ENCODE measurements at regions not wholly inside any gene's neighbourhood (a gene's known extent, or its start where the extent isn't known, plus 50 kb on each side); places are given as distances from the start of the nearest gene placed in this dataset.
"Not testable (repeated sequence)": the region's sequence is repeated elsewhere in the genome, so short reads cannot be mapped to it uniquely, and the experiment has no call there.

GRCh38 chr15:20304282-20305014 is 237.2 kb downstream of the GOLGA6L6 start:
- TF ChIP-seq, protein P1, sequence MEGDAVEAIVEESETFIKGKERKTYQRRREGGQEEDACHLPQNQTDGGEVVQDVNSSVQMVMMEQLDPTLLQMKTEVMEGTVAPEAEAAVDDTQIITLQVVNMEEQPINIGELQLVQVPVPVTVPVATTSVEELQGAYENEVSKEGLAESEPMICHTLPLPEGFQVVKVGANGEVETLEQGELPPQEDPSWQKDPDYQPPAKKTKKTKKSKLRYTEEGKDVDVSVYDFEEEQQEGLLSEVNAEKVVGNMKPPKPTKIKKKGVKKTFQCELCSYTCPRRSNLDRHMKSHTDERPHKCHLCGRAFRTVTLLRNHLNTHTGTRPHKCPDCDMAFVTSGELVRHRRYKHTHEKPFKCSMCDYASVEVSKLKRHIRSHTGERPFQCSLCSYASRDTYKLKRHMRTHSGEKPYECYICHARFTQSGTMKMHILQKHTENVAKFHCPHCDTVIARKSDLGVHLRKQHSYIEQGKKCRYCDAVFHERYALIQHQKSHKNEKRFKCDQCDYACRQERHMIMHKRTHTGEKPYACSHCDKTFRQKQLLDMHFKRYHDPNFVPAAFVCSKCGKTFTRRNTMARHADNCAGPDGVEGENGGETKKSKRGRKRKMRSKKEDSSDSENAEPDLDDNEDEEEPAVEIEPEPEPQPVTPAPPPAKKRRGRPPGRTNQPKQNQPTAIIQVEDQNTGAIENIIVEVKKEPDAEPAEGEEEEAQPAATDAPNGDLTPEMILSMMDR (IDR thresholded peaks at IDR 0.05; ENCODE audit: poor library complexity, severe bottlenecking) = not testable (repeated sequence)
- TF ChIP-seq EZH2 (IDR thresholded peaks at IDR 0.05; ENCODE audit: borderline replicate concordance, insufficient read depth, low read length, poor library complexity, severe bottlenecking); MXI1 (conservative IDR thresholded peaks at IDR 0.05; ENCODE audit: poor library complexity, severe bottlenecking); POLR2AphosphoS5 (IDR thresholded peaks at IDR 0.05); TAF1 (IDR thresholded peaks at IDR 0.05; ENCODE audit: low read depth): not testable (repeated sequence)

Data from neural cell (in vitro differentiated cells).